GM18861 (cell line): ENCODE measurements at regions not wholly inside any gene's neighbourhood (a gene's known extent, or its start where the extent isn't known, plus 50 kb on each side); places are given as distances from the start of the nearest gene placed in this dataset.
A peak's percentile ranks its signal among the peaks of the same experiment; 100 is the strongest.
"Not testable (repeated sequence)": the region's sequence is repeated elsewhere in the genome, so short reads cannot be mapped to it uniquely, and the experiment has no call there.

Experiments used
- ATAC-seq: cut with Tn5 transposase; IDR thresholded peaks from one replicate; pipeline ENCODE4 v1.9.1; 2021; ENCODE audit not compliant: unreplicated experiment

GRCh38 chr14:23829736-23830471, 123.7 kb upstream of the DHRS4 start:
- ATAC-seq = no peak

GRCh38 chr14:23831596-23831995, 122.0 kb upstream of the DHRS4 start:
- no peak for ATAC-seq

- no peak for ATAC-seq
Measured at GRCh38 chr14:23861666-23862065, 91.9 kb upstream of the DHRS4 start.

GRCh38 chr14:23862513-23862912, 91.1 kb upstream of the DHRS4 start:
- ATAC-seq = no peak

- ATAC-seq = no peak
Measured at GRCh38 chr14:23863836-23864235, 89.7 kb upstream of the DHRS4 start.

- ATAC-seq = no peak
Measured at GRCh38 chr14:23864259-23864658, 89.3 kb upstream of the DHRS4 start.

- ATAC-seq = no peak
Measured at GRCh38 chr14:23864861-23865260, 88.7 kb upstream of the DHRS4 start.

GRCh38 chr14:23865502-23865901, 88.1 kb upstream of the DHRS4 start:
- ATAC-seq = no peak

GRCh38 chr14:23866269-23866668, 87.3 kb upstream of the DHRS4 start:
- ATAC-seq = no peak

- ATAC-seq = no peak
Measured at GRCh38 chr14:23869078-23869719, 84.4 kb upstream of the DHRS4 start.

GRCh38 chr14:23876160-23876750, 77.3 kb upstream of the DHRS4 start:
- ATAC-seq = no peak

GRCh38 chr14:23877111-23877510, 76.5 kb upstream of the DHRS4 start:
- peak; percentile 33 for ATAC-seq

- peak; percentile 39 for ATAC-seq
Measured at GRCh38 chr14:23877538-23878180, 75.9 kb upstream of the DHRS4 start.

- ATAC-seq = no peak
Measured at GRCh38 chr14:23881282-23881681, 72.3 kb upstream of the DHRS4 start.

- no peak for ATAC-seq
Measured at GRCh38 chr14:23883684-23884540, 69.7 kb upstream of the DHRS4 start.

- ATAC-seq = no peak
Measured at GRCh38 chr14:23884541-23884904, 69.0 kb upstream of the DHRS4 start.

- ATAC-seq = no peak
Measured at GRCh38 chr14:23887536-23887935, 66.0 kb upstream of the DHRS4 start.

- ATAC-seq = not testable (repeated sequence)
Measured at GRCh38 chr14:23891717-23892116, 61.9 kb upstream of the DHRS4 start.

GRCh38 chr14:23892289-23892688, 61.3 kb upstream of the DHRS4 start:
- ATAC-seq = not testable (repeated sequence)

- ATAC-seq = no peak
Measured at GRCh38 chr14:23894362-23895052, 59.1 kb upstream of the DHRS4 start.
